Immature natural killer cell (primary cell): ENCODE measurements at regions not wholly inside any gene's neighbourhood (a gene's known extent, or its start where the extent isn't known, plus 50 kb on each side); places are given as distances from the start of the nearest gene placed in this dataset.

Experiments used
- DNase-seq, 3 donors: peaks; one replicate each; pipeline ENCODE4 v3.0.0; 2022; ENCODE audit warnings: mixed read lengths in 1 of 3
- H3K27ac Mint-ChIP-seq, 6 donors: one replicate each; pipeline ENCODE4 v1.8.0; 2020; ENCODE audit warnings: mixed read lengths in 6 of 6, mild to moderate bottlenecking in 5 of 6, inconsistent platforms in 4 of 6, moderate library complexity in 3 of 6
- H3K27me3 Mint-ChIP-seq, 3 donors: one replicate each; pipeline ENCODE4 v1.8.0; 2020 to 2021; ENCODE audit warnings: low read depth in 3 of 3, mild to moderate bottlenecking in 3 of 3, mixed read lengths in 3 of 3, moderate library complexity in 3 of 3, inconsistent platforms in 1 of 3
- H3K36me3 Mint-ChIP-seq, 3 donors: one replicate each; pipeline ENCODE4 v1.8.0; 2020; ENCODE audit warnings: mixed read lengths in 3 of 3, inconsistent platforms in 2 of 3, mild to moderate bottlenecking in 2 of 3
- H3K4me1 Mint-ChIP-seq, 2 donors: one replicate each; pipeline ENCODE4 v1.8.0; 2020; ENCODE audit warnings: inconsistent platforms in 2 of 2, mild to moderate bottlenecking in 2 of 2, mixed read lengths in 2 of 2, moderate library complexity in 1 of 2
- H3K4me3 Mint-ChIP-seq, 5 donors: one replicate each; pipeline ENCODE4 v1.8.0; 2020; ENCODE audit warnings: mild to moderate bottlenecking in 5 of 5, mixed read lengths in 5 of 5, inconsistent platforms in 3 of 5, moderate library complexity in 3 of 5
- H3K9me3 Mint-ChIP-seq, 6 donors: one replicate each; pipeline ENCODE4 v1.8.0; 2020; ENCODE audit warnings: mild to moderate bottlenecking in 6 of 6, mixed read lengths in 6 of 6, inconsistent platforms in 4 of 6, moderate library complexity in 3 of 6

- no peak for DNase-seq
- Mint-ChIP-seq H3K4me1 (no peaks in the 10 kb centered on the region), H3K27me3 (peaks cover 0 to 1% (median 0%) of the 10 kb centered on the region in 3 donors)
Observed at GRCh38 chr4:126023896-126024295, 709.1 kb downstream of the FAT4 start.

DNA sequence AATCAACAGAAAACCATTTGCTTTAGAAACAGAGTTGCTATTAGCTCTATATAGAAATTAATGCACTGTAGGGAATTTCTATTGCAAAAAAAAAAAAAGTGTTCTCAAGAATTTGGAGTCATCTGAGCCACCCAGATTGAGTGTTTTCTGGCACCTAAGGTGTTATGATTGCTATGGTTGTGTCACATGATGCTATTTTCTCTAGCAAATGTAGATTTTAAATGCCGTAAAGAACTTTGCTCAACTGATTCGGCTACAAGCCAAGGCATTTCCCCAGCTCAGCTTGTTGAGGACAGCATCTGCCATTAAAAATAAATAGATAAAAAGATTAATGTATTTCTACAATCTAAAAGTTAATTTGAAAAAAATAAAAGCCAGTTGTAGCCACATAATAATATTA, 712.8 kb downstream of the FAT4 start:
- peaks cover 2 to 39% (median 9%) of the 10 kb centered on the region in 6 donors for H3K9me3 Mint-ChIP-seq
- H3K4me3 Mint-ChIP-seq = no peak overlapping the region
- no peak overlapping the region for H3K27ac Mint-ChIP-seq
- no peaks in the 10 kb centered on the region for H3K4me1 Mint-ChIP-seq
- no peaks in the 10 kb centered on the region for H3K36me3 Mint-ChIP-seq
- no peak for DNase-seq
- peaks cover 0 to 3% (median 0%) of the 10 kb centered on the region in 3 donors for H3K27me3 Mint-ChIP-seq

More at GRCh38 chr4:126023896-126024295, 709.1 kb downstream of the FAT4 start:
- Mint-ChIP-seq H3K27ac (no peak overlapping the region), H3K4me3 (no peak overlapping the region), H3K36me3 (no peaks in the 10 kb centered on the region), H3K9me3 (peaks cover under 1 to 25% (median 7%) of the 10 kb centered on the region in 6 donors)

- Mint-ChIP-seq H3K27me3 (peaks cover 0 to 3% (median 2%) of the 10 kb centered on the region in 3 donors), H3K4me1 (no peaks in the 10 kb centered on the region), H3K4me3 (no peak overlapping the region), H3K27ac (no peak overlapping the region), H3K9me3 (peaks cover 3 to 46% (median 10%) of the 10 kb centered on the region in 6 donors), H3K36me3 (no peaks in the 10 kb centered on the region)
- DNase-seq = no peak
Observed at GRCh38 chr4:126028876-126029275, 714.1 kb downstream of the FAT4 start.

DNA sequence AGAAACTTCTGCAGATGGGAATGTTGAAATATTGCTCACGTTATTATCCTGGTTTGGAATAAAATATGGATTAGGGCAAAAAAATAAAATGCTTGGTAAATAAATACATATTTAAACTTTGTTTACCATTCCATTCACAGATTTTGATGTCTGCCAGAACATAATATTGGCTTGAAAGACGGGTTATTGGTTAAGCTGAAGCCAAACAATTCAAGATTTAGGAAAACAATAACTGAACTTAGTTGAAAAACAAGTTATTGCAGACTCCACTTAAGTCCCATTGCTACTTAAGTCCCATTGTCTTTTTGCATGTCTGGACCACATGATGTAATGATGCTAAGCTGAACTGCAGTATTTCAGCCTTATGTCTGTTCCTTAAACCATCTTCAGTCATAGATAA, 722.5 kb downstream of the FAT4 start:
- no peak for DNase-seq
- H3K27ac Mint-ChIP-seq = no peak overlapping the region
- H3K4me1 Mint-ChIP-seq = no peaks in the 10 kb centered on the region
- peaks cover 0 to 13% (median 6%) of the 10 kb centered on the region in 6 donors for H3K9me3 Mint-ChIP-seq
- H3K4me3 Mint-ChIP-seq = no peak overlapping the region
- no peaks in the 10 kb centered on the region for H3K36me3 Mint-ChIP-seq
- peaks cover 0 to 2% (median 0%) of the 10 kb centered on the region in 3 donors for H3K27me3 Mint-ChIP-seq

GRCh38 chr4:126038502-126039144, 723.9 kb downstream of the FAT4 start:
- H3K27ac Mint-ChIP-seq = no peak overlapping the region
- no peak for DNase-seq
- H3K4me1 Mint-ChIP-seq = no peaks in the 10 kb centered on the region
- H3K4me3 Mint-ChIP-seq = no peak overlapping the region
- H3K36me3 Mint-ChIP-seq = no peaks in the 10 kb centered on the region
- H3K27me3 Mint-ChIP-seq = peaks cover 0 to 1% (median 0%) of the 10 kb centered on the region in 3 donors
- H3K9me3 Mint-ChIP-seq = peaks cover 0 to 6% (median 4%) of the 10 kb centered on the region in 6 donors

DNA sequence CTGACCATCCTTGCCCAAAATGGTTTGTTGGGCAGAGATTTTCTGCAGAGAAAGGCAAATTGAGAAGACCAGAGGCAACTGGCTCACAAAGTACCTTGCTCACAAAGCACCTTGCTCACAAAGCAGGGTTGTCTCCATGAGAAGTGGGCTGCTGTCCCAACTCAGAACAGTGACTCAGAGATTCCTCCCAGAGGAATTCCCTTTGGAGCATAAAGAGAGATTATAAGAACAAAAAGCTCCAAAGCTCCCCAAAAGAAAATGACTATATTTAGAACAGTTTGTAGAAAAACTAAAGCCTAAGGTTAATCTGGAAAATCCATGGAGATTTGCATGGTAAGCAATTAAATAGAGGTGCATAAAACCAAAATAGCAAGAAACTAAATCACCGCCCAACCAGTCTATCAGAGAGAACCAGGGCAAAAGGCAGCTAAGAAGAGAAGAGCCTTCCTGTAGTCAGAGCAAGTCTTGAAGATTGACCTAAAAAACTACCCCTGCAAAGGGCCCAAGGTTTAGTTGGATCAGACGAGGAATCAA, 731.4 kb downstream of the FAT4 start:
- Mint-ChIP-seq H3K4me1 (no peaks in the 10 kb centered on the region), H3K27ac (no peak overlapping the region), H3K4me3 (no peak overlapping the region), H3K36me3 (no peaks in the 10 kb centered on the region), H3K9me3 (peaks cover under 1 to 32% (median 5%) of the 10 kb centered on the region in 6 donors), H3K27me3 (peaks cover 0 to 2% (median 0%) of the 10 kb centered on the region in 3 donors)
- DNase-seq = no peak

GRCh38 chr4:126047114-126047513, 732.4 kb downstream of the FAT4 start:
- Mint-ChIP-seq H3K4me3 (no peak overlapping the region), H3K9me3 (peaks cover 0 to 32% (median 6%) of the 10 kb centered on the region in 6 donors), H3K4me1 (no peaks in the 10 kb centered on the region), H3K27me3 (peaks cover 0 to 2% (median 0%) of the 10 kb centered on the region in 3 donors), H3K36me3 (no peaks in the 10 kb centered on the region), H3K27ac (no peak overlapping the region)
- no peak for DNase-seq

- Mint-ChIP-seq H3K4me1 (no peaks in the 10 kb centered on the region), H3K36me3 (no peaks in the 10 kb centered on the region), H3K9me3 (peaks cover 0 to 15% (median 9%) of the 10 kb centered on the region in 6 donors)
Observed at GRCh38 chr4:126051689-126052424, 737.1 kb downstream of the FAT4 start.

GRCh38 chr4:126056116-126056650, 741.4 kb downstream of the FAT4 start:
- Mint-ChIP-seq H3K9me3 (peaks cover 8 to 18% (median 10%) of the 10 kb centered on the region in 6 donors), H3K27me3 (peaks cover 0 to 2% (median 0%) of the 10 kb centered on the region in 3 donors), H3K4me1 (no peaks in the 10 kb centered on the region), H3K27ac (no peak overlapping the region), H3K4me3 (no peak overlapping the region), H3K36me3 (no peaks in the 10 kb centered on the region)
- no peak for DNase-seq

More at GRCh38 chr4:126051689-126052424, 737.1 kb downstream of the FAT4 start:
- H3K4me3 Mint-ChIP-seq = no peak overlapping the region
- no peak overlapping the region for H3K27ac Mint-ChIP-seq
- no peak for DNase-seq
- H3K27me3 Mint-ChIP-seq = no peaks in the 10 kb centered on the region

- Mint-ChIP-seq H3K27ac (no peak overlapping the region), H3K9me3 (peaks cover 9 to 16% (median 11%) of the 10 kb centered on the region in 6 donors), H3K36me3 (no peaks in the 10 kb centered on the region), H3K4me3 (no peak overlapping the region), H3K27me3 (peaks cover 0 to 2% (median 0%) of the 10 kb centered on the region in 3 donors), H3K4me1 (no peaks in the 10 kb centered on the region)
- DNase-seq = no peak
Observed at GRCh38 chr4:126057371-126057770, 742.6 kb downstream of the FAT4 start.

GRCh38 chr4:126058596-126058995, 743.8 kb downstream of the FAT4 start:
- Mint-ChIP-seq H3K36me3 (no peaks in the 10 kb centered on the region), H3K27me3 (peaks cover 0 to 2% (median 0%) of the 10 kb centered on the region in 3 donors), H3K27ac (no peak overlapping the region), H3K9me3 (peaks cover 9 to 16% (median 11%) of the 10 kb centered on the region in 6 donors), H3K4me1 (no peaks in the 10 kb centered on the region), H3K4me3 (no peak overlapping the region)
- no peak for DNase-seq

GRCh38 chr4:126061655-126062054, 746.9 kb downstream of the FAT4 start:
- H3K27me3 Mint-ChIP-seq = peaks cover 0 to 4% (median 1%) of the 10 kb centered on the region in 3 donors
- H3K36me3 Mint-ChIP-seq = no peaks in the 10 kb centered on the region
- peaks cover 5 to 18% (median 8%) of the 10 kb centered on the region in 6 donors for H3K9me3 Mint-ChIP-seq
- no peak overlapping the region for H3K4me3 Mint-ChIP-seq
- DNase-seq = no peak
- H3K4me1 Mint-ChIP-seq = no peaks in the 10 kb centered on the region
- H3K27ac Mint-ChIP-seq = no peak overlapping the region

GRCh38 chr4:126065016-126065415, 750.3 kb downstream of the FAT4 start:
- no peaks in the 10 kb centered on the region for H3K4me1 Mint-ChIP-seq
- peaks cover 0 to 4% (median 1%) of the 10 kb centered on the region in 3 donors for H3K27me3 Mint-ChIP-seq
- no peak for DNase-seq
- no peaks in the 10 kb centered on the region for H3K36me3 Mint-ChIP-seq
- H3K4me3 Mint-ChIP-seq = no peak overlapping the region
- H3K9me3 Mint-ChIP-seq = peaks cover 2 to 15% (median 7%) of the 10 kb centered on the region in 6 donors
- no peak overlapping the region for H3K27ac Mint-ChIP-seq
